ENCODE measurements at regions not wholly inside any gene's neighbourhood (a gene's known extent, or its start where the extent isn't known, plus 50 kb on each side); places are given as distances from the start of the nearest gene placed in this dataset.

- no peak overlapping the region for H3K9ac ChIP-seq
- H3K79me2 ChIP-seq, result no peaks in the 10 kb centered on the region
- H3K4me2 ChIP-seq (ENCODE audit: low read length), result no peak overlapping the region
- H2AFZ ChIP-seq, result no peak overlapping the region
- H3K27me3 ChIP-seq (ENCODE audit: control insufficient read depth, insufficient read depth, low read length), result no peaks in the 10 kb centered on the region
- no peak overlapping the region for H3K4me3 ChIP-seq (ENCODE audit: low read depth, low read length)
- no peaks in the 10 kb centered on the region for H3K9me3 ChIP-seq (ENCODE audit: control insufficient read depth, low read length)
- no peaks in the 10 kb centered on the region for H3K36me3 ChIP-seq (ENCODE audit: control insufficient read depth, insufficient read depth, low read length)
- no peaks in the 10 kb centered on the region for H3K4me1 ChIP-seq
- no peak overlapping the region for H3K27ac ChIP-seq
- no peak for TF ChIP-seq CTCF (IDR thresholded peaks at IDR 0.05)
These were observed 1180.4 kb downstream of the CDH9 start for GRCh38 chr5:25858019-25858418.

GRCh38 chr5:25851301-25851700 lies 1187.1 kb downstream of the CDH9 start:
- Histone ChIP-seq H3K79me2 (no peaks in the 10 kb centered on the region), H3K27me3 (ENCODE audit: control insufficient read depth, insufficient read depth, low read length) (no peaks in the 10 kb centered on the region), H3K9ac (no peak overlapping the region), H2AFZ (no peak overlapping the region), H3K9me3 (ENCODE audit: control insufficient read depth, low read length) (no peaks in the 10 kb centered on the region), H3K4me1 (no peaks in the 10 kb centered on the region), H3K4me2 (ENCODE audit: low read length) (no peak overlapping the region), H3K4me3 (ENCODE audit: low read depth, low read length) (no peak overlapping the region), H3K36me3 (ENCODE audit: control insufficient read depth, insufficient read depth, low read length) (no peaks in the 10 kb centered on the region), H3K27ac (no peak overlapping the region)
- no peak for TF ChIP-seq CTCF (IDR thresholded peaks at IDR 0.05)

GRCh38 chr5:25850581-25850980 lies 1187.8 kb downstream of the CDH9 start:
- no peak overlapping the region for H3K4me3 ChIP-seq (ENCODE audit: low read depth, low read length)
- H3K79me2 ChIP-seq, result no peaks in the 10 kb centered on the region
- no peak overlapping the region for H3K9ac ChIP-seq
- H3K27ac ChIP-seq, result no peak overlapping the region
- no peak overlapping the region for H3K4me2 ChIP-seq (ENCODE audit: low read length)
- no peaks in the 10 kb centered on the region for H3K27me3 ChIP-seq (ENCODE audit: control insufficient read depth, insufficient read depth, low read length)
- no peaks in the 10 kb centered on the region for H3K4me1 ChIP-seq
- H2AFZ ChIP-seq, result no peak overlapping the region
- TF ChIP-seq CTCF (IDR thresholded peaks at IDR 0.05), result no peak
- no peaks in the 10 kb centered on the region for H3K9me3 ChIP-seq (ENCODE audit: control insufficient read depth, low read length)
- no peaks in the 10 kb centered on the region for H3K36me3 ChIP-seq (ENCODE audit: control insufficient read depth, insufficient read depth, low read length)

- TF ChIP-seq CTCF (IDR thresholded peaks at IDR 0.05), result no peak
- H3K4me2 ChIP-seq (ENCODE audit: low read length), result no peak overlapping the region
- no peak overlapping the region for H3K9ac ChIP-seq
- H3K27me3 ChIP-seq (ENCODE audit: control insufficient read depth, insufficient read depth, low read length), result no peaks in the 10 kb centered on the region
- H3K36me3 ChIP-seq (ENCODE audit: control insufficient read depth, insufficient read depth, low read length), result no peaks in the 10 kb centered on the region
- H3K4me1 ChIP-seq, result no peaks in the 10 kb centered on the region
- H2AFZ ChIP-seq, result no peak overlapping the region
- no peak overlapping the region for H3K27ac ChIP-seq
- no peak overlapping the region for H3K4me3 ChIP-seq (ENCODE audit: low read depth, low read length)
- H3K79me2 ChIP-seq, result no peaks in the 10 kb centered on the region
- H3K9me3 ChIP-seq (ENCODE audit: control insufficient read depth, low read length), result no peaks in the 10 kb centered on the region
These were observed 1189.1 kb downstream of the CDH9 start for GRCh38 chr5:25849270-25849669.

GRCh38 chr5:25823330-25823873 lies 1178.6 kb upstream of the CDH10 start:
- Histone ChIP-seq H2AFZ (no peak overlapping the region), H3K9me3 (ENCODE audit: control insufficient read depth, low read length) (peaks cover 2% of the 10 kb centered on the region), H3K36me3 (ENCODE audit: control insufficient read depth, insufficient read depth, low read length) (no peaks in the 10 kb centered on the region), H3K9ac (no peak overlapping the region), H3K4me3 (ENCODE audit: low read depth, low read length) (no peak overlapping the region), H3K79me2 (no peaks in the 10 kb centered on the region), H3K4me1 (no peaks in the 10 kb centered on the region), H3K27me3 (ENCODE audit: control insufficient read depth, insufficient read depth, low read length) (no peaks in the 10 kb centered on the region), H3K27ac (no peak overlapping the region), H3K4me2 (ENCODE audit: low read length) (no peak overlapping the region)
- no peak for TF ChIP-seq CTCF (IDR thresholded peaks at IDR 0.05)

Data from parathyroid adenoma (tissue), 2 donors.